Activated CD4-positive, alpha-beta T cell treated with anti-CD3 and anti-CD28 coated beads, Interleukin-10, Interleukin-2, amounts not matched to agents 100 ng/mL and 50 ng/mL, durations not matched to agents 16 hours and 8 hours (primary cell): ENCODE measurements at regions not wholly inside any gene's neighbourhood (a gene's known extent, or its start where the extent isn't known, plus 50 kb on each side); places are given as distances from the start of the nearest gene placed in this dataset.
"Not testable (repeated sequence)": the region's sequence is repeated elsewhere in the genome, so short reads cannot be mapped to it uniquely, and the experiment has no call there.

Experiments used
- DNase-seq: peaks from one replicate; pipeline ENCODE4 v3.0.0-alpha.2; 2020

- no peak for DNase-seq
These were observed 61.0 kb downstream of the POLR2M start for GRCh38 chr15:57767481-57767880.

GRCh38 chr15:57769266-57769665 is 62.8 kb downstream of the POLR2M start:
- no peak for DNase-seq

- no peak for DNase-seq
These were observed 64.0 kb downstream of the POLR2M start for GRCh38 chr15:57770495-57770894.

DNA sequence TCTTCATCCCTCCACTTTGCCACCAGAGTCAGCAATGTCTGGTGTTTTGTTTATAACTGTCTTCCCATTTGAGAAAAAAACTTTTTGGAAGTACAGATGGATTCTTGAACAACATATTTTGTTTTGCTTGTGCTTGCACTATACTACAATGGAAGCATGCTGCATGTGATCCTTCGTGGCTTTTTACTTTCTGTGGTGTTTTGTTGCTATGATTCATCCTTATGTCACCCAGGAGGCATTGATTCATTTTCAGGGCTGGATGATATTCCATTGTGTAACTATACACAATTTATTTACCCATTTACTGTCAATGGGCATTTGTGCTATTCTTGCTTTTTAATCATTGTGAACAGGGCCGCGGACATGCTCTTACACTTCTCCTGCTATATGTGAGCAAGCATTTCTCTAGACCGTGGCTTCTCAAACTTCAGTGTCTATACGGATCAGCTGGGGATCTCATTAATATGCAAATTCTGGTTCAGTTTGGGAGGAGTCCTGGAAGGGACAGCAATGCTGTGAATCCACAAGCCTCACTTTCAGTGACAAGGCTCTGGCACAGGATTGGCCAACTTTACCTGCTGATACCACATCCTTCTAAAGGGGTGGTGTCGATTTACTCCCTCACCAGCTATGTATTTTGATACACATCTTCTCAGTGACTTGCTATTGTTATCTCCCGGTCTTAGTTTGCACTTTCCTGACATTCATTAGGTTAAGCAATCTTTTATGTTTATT is 65.9 kb downstream of the POLR2M start:
- peak; percentile 7 for DNase-seq

GRCh38 chr15:57773051-57773450 is 66.5 kb downstream of the POLR2M start:
- no peak for DNase-seq

DNA sequence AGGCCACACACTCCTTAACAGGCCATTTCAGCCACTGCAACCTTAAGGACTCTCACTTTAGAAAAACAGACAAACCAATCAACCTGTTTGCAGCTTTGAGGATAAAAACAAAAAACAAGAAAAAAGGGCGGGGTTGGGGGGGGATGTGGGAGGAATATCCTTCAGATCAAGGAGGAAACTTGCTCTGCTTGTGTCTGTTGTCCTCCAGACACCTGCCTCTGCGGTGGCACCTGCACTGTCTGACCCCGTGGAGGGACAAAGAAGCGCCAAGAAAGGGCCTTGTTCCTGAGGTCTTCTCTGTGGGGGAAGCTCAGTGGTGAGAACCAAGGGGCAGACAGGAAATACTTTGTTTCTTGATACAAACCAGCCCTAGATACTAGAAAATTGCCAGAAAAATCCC is 70.5 kb downstream of the POLR2M start:
- DNase-seq = no peak

DNA sequence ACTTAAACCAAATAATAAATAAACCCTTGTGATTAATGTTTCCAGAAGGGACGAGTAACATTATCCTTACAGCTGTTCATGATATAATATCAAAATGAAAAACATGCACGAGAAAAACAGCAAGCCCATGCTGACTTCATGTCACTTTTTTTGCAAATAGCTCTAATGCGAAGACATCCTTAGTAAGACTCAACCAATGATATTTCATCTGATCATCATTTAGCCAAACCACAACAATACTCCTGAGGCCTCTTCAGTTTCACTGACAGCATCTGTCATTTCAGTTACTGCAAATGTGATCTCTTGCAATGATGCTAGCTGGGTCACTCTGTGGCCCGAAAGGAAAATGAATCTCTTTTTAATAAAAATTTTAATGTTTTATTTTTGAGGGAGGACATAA is 74.0 kb downstream of the POLR2M start:
- peak; percentile 29 for DNase-seq

DNA sequence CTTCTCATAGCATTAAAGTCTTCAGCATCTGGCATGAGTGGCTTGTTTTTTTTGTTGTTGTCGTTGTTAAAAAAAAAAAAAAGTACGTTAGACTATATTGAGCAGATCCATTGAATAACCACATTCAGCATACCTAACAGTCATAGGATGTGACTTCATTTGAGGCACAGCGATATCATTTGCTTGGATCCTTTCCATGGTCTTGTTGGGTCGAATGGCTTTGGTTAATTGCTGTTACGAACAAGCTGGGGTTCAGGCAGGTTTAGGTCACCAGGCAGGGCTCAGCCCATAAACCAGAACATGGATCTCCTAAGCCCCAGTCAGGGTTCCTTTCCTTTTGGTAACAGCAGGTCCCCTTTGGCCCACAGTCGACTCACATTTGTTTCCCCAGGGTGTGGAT is 76.2 kb downstream of the POLR2M start:
- no peak for DNase-seq

DNA sequence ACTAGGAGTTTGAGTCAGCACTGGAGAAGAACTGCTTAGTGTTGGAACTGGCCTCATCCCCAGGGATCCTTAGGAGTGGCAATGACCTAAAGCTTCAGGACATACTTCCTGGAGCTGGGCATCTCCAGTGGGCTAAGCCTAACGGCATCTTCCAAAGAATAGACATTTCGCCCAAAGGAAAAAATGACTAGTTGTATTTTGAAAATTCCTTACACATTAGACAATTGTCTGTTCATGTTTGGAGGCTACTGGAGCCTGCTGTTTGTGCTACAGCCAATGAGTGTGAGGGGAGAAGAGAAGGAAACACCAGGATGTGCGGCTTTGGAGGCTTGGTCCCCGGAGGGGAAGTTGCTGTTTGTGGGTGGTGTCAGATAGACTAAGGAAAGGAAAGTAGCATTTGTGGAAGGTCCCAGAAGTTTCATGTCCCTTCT is 77.6 kb downstream of the POLR2M start:
- DNase-seq = no peak

GRCh38 chr15:57785039-57785438 is 78.5 kb downstream of the POLR2M start:
- no peak for DNase-seq

DNA sequence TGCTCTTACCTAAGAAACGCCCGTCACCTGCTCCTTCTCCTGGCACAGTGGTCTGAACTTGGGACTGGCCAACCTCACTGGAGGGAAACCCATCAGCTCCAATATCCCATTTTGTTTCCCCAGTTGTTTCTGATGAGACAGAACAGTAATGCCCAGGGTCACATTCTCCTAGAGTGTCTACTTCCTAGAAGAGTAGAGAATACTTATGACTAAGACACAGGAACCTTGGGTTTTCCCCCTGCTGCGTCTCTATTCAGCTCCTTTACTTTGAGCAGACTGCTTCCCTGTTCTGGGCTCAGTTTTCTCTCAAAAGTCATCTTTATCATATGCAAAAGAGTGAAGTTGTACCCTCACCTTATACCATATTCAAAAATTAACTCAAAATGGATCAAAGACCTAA is 79.4 kb downstream of the POLR2M start:
- peak; percentile 16 for DNase-seq

DNA sequence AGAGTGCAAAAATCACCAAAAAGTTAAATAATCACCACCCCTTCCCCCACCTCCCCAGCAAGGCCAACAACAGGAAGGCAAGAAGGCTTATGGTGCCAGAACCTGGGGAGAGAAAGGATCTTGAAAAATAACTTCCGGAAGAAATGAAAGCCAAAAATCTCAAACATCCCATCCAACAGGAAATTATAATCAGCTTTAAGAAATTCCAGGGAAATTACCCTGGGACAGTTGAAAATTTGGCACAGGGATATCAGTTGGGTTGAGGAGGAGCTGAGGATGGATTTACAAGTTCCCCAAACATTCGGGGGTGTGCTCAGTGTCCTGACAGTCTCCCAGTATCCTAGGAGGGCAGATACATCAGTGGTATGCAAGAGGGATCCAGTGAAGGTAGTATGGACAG is 82.7 kb downstream of the POLR2M start:
- DNase-seq = no peak

DNA sequence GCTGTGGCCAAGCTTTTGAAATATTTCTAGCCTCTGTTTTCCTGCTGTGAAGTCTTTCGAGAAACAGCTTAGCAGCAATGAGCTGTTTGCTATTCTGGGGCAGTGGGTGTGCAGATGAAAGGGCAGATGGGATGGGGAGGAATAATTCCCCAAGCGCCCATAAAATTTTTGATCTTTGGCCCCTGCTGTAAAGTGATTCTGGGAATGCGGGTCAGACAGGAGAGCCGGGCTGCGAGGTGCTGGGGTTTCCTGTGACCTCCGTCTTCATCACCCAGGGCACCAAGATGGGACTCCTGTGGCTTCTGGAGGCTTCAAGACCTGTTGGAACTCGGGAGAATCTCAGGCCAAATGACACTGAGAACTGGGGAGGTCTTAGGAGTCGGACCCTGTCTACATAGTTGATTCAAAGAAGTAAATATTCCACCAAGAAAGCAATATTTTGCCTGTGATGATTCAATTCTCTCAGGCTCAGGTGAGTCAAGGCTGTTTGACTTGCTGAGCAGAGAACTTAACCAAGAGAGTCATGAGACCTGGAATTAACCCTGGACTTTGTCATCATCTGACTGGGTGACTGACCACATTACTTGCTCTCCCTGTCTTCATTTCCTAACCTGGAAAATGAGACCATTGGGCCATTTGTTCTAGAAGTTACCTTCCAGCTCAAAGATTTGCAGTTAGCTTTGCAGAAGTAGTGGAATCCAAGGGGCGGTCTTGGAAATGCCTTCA is 86.4 kb downstream of the POLR2M start:
- no peak for DNase-seq

DNA sequence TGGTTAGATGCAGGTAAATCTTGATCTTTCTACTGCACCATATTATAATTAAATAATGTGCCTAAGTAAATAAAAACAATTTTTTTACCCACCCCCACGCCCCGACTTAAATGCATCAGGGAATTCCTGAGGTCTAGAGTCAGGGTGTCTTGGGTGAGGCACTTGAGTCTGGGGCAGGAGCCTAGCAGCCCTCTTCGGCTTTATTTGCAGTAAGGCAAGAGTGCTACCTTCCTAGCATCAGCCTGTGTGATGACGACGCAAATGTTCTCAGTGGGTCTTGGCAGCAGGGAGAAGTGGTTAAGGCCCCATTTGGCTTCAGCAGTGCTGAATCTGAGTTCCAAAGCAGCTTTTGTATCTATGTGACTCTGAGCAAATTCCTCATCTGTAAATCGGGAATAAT is 88.7 kb downstream of the POLR2M start:
- no peak for DNase-seq

DNA sequence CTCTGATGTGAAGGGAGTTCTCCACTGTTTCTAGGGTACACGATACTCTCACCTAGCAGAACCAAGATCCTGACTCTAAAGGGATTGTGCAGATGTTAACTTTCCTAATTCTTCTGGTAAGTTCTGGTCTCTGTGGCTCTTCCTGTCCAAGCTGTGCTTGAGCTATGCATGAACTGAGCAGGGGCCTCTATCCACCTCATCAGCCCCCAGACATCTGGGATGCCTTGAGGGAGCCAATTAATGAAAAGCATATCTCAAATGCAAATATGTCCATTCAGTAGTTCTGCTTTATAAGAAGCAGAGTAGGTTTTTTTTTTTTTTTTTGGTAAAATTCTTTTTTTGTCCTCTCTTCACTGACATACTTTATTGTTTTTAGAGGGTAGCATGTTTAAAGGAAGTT is 89.6 kb downstream of the POLR2M start:
- DNase-seq = no peak

DNA sequence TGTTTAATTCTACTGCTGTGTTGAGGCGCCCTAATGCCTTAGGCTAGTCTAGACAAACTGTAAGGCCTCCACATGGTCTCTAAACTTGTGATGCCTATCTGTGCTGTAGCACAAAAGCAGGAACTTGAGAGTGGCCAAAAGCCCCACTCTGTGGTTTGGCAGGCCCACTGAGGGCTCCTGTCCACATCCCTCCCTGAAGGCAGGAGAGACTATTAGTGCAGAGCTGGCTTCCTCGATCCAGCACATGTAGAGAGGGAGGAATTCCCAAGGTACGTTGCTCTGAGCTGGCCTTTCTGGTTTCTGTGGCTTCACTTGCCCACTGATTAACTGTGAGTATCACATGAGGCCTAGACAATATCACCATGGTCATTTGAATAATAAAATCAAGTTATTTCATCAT is 90.6 kb downstream of the POLR2M start:
- DNase-seq = no peak

- DNase-seq = no peak
These were observed 91.2 kb downstream of the POLR2M start for GRCh38 chr15:57797568-57798267.

DNA sequence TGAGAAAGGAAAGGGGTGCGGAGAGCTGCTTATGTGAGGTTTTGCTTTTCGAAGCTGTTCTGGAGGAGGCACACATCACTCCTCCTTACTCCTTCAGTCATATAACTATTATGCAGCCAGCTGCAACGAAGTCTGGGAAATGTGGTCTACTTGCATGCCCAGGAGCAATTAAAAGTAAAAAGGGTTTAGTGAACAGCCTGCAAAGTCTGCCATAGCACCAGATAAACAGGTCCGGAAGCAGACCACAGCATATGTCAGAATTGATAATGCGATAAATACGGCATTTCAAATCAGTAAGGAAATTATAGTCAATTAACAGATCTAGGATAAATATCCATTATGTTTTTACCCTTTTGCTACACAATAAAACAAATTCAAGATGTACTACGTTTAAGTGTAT is 99.5 kb downstream of the POLR2M start:
- DNase-seq = no peak

GRCh38 chr15:57809285-57809684 is 102.8 kb downstream of the POLR2M start:
- DNase-seq = not testable (repeated sequence)

DNA sequence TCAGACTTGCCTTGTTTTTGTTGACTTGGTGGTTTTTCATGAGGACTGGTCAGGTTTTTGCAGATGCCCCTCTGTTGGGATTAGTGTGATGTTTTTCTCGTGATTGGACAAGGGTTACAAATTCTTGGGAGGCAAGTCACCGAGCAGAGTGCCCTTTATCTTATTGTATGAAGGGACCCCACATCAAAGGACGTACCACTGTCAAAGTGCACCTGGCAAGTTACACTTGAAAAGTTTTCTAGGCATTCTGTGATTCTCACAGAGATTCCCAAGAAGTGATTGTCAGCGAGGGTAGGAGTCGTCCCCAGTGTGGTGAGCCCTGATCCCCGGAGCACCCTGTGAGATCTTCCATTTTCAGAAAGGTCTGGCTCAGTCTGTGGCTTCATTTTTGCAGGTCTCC is 110.1 kb downstream of the POLR2M start:
- DNase-seq = no peak

- DNase-seq = no peak
These were observed 113.1 kb downstream of the POLR2M start for GRCh38 chr15:57819646-57820045.

DNA sequence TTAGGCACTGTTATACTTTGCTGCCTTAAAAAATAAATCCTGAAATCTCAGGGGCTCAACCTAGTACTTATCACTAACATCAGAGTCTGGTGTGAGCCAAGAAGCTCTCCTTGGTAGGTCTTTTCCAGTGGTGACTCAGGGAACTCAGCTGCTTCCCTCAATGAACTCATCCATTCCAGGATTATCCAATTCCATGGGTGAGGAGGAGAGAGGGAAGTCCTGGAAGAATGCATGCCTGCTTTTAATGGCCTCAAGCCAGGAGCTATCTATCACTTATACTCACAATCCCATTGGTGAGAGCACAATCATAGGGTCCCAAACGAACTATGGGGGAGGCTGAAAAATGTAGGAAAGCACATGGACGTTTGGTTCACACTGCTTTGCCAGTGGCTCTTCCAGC is 113.6 kb downstream of the POLR2M start:
- DNase-seq = no peak

DNA sequence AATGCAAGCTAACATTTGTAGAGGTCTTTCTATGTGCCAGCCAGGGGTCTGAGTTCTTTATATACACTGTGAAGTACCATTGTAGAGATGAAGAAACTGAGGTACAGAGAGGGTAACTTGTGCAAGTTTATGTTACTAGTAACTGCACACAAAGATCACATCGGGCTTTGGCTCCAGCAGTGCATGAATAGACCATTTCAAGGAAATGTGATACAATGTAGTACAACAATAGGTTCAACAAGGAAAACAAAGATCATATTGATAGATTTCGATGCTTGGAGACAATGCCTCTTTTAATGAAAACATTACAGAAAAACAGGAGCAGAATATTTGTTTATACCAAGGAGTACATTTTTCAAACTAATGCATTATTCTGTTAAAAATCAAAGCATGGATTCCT is 115.3 kb downstream of the POLR2M start:
- no peak for DNase-seq

DNA sequence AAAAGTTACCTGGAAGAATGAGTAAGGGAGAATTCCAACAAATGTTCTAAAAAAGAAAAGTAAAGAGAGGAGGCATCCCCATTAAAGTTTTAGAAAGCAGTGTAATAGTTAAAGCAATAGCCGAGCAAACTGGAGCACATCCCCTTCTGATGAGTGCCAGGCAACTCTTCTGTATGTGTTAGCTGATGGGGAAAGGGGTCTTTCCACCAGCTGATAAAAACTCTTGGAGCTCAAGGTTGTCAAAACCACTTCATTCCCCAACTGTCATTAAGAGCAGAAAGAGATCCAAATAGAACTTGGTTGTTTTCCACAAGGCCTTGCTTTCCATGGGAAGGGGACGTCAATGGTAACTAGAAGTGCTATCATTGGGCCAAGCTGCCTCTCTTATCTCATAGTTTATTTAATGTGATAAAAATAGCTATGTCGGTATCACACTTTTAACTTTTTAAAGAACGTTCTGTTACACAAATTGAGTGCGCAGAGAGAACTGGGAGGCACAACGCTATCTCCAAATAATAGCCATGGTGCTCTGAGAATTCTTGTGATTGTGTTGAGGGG is 116.9 kb downstream of the POLR2M start:
- no peak for DNase-seq
